Adrenal gland (tissue), 5 donors: ENCODE measurements at regions not wholly inside any gene's neighbourhood (a gene's known extent, or its start where the extent isn't known, plus 50 kb on each side); places are given as distances from the start of the nearest gene placed in this dataset.

Experiments used
- POLR2A ChIP-seq, 2 donors: fragments of 450-650 bp; IDR thresholded peaks; one replicate each; pipeline ENCODE4 v1.6.1; 2017; ENCODE audit warnings: antibody characterized with exemption in 2 of 2, mild to moderate bottlenecking in 2 of 2, moderate library complexity in 1 of 2
- TF ChIP-seq, protein P1 (sequence below), 6 experiments: fragments of 450-650 bp in 4 of 6; fragments of 200-600 bp in 2 of 6; sonication (generic) in 1 of 6; IDR thresholded peaks; 1 replicate in 5 of 6; 2 replicates in 1 of 6; pipeline versions ENCODE4 v1.5.1 to v1.8.0; 2016 to 2021; ENCODE audit warnings: antibody characterized with exemption in 6 of 6, mild to moderate bottlenecking in 2 of 6, moderate library complexity in 1 of 6
- donor health status: DM: no; HTN: no; CAD: no.

DNA sequence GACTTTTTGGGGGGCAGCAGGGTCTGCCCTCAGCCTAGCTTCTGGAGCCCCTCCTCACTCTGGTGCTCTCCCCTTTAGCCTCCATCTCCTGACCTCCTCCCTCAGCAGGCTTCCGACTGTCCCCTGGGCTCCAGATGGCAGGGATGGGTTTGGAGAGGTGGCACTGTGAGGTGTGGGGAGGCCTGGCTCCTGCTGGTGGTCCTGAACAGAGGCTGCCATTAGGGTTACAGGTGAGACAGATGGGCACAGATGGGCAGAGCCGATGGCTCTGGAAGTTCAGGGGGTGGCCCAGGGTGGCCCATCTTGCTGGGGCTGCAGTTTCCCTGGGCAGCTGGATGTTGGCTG lies 68.5 kb upstream of the BEGAIN start:
- TF ChIP-seq, protein P1, sequence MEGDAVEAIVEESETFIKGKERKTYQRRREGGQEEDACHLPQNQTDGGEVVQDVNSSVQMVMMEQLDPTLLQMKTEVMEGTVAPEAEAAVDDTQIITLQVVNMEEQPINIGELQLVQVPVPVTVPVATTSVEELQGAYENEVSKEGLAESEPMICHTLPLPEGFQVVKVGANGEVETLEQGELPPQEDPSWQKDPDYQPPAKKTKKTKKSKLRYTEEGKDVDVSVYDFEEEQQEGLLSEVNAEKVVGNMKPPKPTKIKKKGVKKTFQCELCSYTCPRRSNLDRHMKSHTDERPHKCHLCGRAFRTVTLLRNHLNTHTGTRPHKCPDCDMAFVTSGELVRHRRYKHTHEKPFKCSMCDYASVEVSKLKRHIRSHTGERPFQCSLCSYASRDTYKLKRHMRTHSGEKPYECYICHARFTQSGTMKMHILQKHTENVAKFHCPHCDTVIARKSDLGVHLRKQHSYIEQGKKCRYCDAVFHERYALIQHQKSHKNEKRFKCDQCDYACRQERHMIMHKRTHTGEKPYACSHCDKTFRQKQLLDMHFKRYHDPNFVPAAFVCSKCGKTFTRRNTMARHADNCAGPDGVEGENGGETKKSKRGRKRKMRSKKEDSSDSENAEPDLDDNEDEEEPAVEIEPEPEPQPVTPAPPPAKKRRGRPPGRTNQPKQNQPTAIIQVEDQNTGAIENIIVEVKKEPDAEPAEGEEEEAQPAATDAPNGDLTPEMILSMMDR (IDR thresholded peaks at IDR 0.05) = no peak
- no peak for TF ChIP-seq POLR2A (IDR thresholded peaks at IDR 0.05)
